ENCODE measurements at regions not wholly inside any gene's neighbourhood (a gene's known extent, or its start where the extent isn't known, plus 50 kb on each side); places are given as distances from the start of the nearest gene placed in this dataset.

DNA sequence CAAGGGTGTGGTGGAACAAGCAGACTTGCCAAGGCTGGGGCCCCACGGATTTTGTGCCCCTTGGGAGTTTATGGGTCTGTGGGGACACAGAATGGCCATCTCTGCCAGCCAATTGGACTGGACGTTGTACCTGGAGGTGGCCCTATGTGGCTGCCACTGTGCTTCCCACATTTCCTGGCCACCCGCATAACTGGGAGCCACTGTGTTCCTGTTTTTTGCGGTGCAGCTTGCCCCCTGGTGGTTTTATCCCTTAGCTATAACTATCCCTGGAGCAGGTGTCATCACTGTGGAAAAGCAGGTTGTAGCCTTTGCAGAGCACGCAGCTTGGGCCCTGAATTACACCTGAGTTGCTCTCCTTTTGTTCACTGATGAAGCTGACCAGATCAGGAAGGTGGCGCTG lies 306.3 kb downstream of the ZPLD1 start:
- TF ChIP-seq, protein P1, sequence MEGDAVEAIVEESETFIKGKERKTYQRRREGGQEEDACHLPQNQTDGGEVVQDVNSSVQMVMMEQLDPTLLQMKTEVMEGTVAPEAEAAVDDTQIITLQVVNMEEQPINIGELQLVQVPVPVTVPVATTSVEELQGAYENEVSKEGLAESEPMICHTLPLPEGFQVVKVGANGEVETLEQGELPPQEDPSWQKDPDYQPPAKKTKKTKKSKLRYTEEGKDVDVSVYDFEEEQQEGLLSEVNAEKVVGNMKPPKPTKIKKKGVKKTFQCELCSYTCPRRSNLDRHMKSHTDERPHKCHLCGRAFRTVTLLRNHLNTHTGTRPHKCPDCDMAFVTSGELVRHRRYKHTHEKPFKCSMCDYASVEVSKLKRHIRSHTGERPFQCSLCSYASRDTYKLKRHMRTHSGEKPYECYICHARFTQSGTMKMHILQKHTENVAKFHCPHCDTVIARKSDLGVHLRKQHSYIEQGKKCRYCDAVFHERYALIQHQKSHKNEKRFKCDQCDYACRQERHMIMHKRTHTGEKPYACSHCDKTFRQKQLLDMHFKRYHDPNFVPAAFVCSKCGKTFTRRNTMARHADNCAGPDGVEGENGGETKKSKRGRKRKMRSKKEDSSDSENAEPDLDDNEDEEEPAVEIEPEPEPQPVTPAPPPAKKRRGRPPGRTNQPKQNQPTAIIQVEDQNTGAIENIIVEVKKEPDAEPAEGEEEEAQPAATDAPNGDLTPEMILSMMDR (IDR thresholded peaks at IDR 0.05; ENCODE audit: borderline replicate concordance, extremely low read depth, low read length, poor library complexity, severe bottlenecking) = no peak
- no peak for TF ChIP-seq EZH2 (IDR thresholded peaks at IDR 0.05; ENCODE audit: borderline replicate concordance, low read depth, low read length, severe bottlenecking)
